Left ventricle myocardium inferior (tissue), 1 donor: ENCODE measurements at regions not wholly inside any gene's neighbourhood (a gene's known extent, or its start where the extent isn't known, plus 50 kb on each side); places are given as distances from the start of the nearest gene placed in this dataset.
A peak's percentile ranks its signal among the peaks of the same experiment; 100 is the strongest.

Experiments used
- DNase-seq: peaks from one replicate; pipeline ENCODE4 v3.0.0-alpha.2; 2020
- H3K27ac ChIP-seq: fragments of 200-600 bp; replicated peaks from 2 replicates; pipeline ENCODE4 v1.8.0; 2021
- H3K27me3 ChIP-seq: fragments of 200-600 bp; 2 replicates; pipeline ENCODE4 v1.8.0; 2021; ENCODE audit warnings: low read depth
- H3K36me3 ChIP-seq: fragments of 200-600 bp; 2 replicates; pipeline ENCODE4 v1.8.0; 2021
- H3K4me1 ChIP-seq: fragments of 200-600 bp; 2 replicates; pipeline ENCODE4 v1.8.0; 2021
- H3K4me3 ChIP-seq: fragments of 200-600 bp; 2 replicates; pipeline ENCODE4 v1.8.0; 2021; ENCODE audit warnings: mild to moderate bottlenecking, moderate library complexity
- H3K9me3 ChIP-seq: fragments of 200-600 bp; replicated peaks from 2 replicates; pipeline ENCODE4 v1.8.0; 2021
- intact Hi-C: fragments of 100-400 bp; cut with micrococcal nuclease; formaldehyde crosslinking; loops from one replicate; pipeline ENCODE4 v1.11.0; 2022
- TF ChIP-seq, protein P1 (sequence below): fragments of 200-600 bp; IDR thresholded peaks from 2 replicates; pipeline ENCODE4 v1.8.0; 2021; ENCODE audit warnings: antibody characterized with exemption, mild to moderate bottlenecking, borderline replicate concordance
- donor health status: DM: no; HTN: yes; CAD: no; lungs with severe emphysema.

DNA sequence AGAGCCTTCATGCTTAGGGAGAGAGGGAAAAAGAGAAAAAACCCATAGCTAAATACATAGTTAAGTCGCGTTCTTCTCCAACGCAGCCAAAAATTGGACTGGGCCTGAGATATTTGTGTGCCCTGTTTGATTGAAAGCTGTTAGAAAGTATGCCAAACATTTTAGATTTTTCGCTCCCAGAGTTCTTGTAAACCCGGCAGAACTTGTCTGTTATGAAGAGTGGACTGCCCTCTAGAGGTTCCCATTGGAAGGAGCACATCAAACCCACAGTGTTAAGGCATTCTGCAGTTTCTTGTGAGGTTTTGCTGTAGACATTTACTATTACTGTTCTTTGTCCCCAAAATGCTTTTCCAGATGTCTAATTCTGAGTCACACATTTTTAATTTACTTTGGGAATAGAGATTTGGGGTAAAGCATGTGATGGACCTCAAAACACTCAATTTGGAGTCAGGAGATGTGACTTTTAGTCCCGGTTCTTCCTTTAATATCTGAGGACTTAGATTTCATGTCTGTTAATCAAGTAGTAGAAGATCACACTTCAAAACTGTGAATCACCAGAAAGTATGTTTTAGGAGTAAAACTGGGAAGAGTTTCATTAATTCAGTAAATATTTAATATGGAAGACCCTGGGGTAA is 96.6 kb downstream of the PCSK1 start:
- Histone ChIP-seq H3K4me1 (peaks cover 38% of the 10 kb centered on the region), H3K4me3 (peak overlapping the region; percentile 6), H3K27ac (peak overlapping the region; percentile 65), H3K27me3 (no peaks in the 10 kb centered on the region), H3K36me3 (no peaks in the 10 kb centered on the region), H3K9me3 (no peaks in the 10 kb centered on the region)
- TF ChIP-seq, protein P1, sequence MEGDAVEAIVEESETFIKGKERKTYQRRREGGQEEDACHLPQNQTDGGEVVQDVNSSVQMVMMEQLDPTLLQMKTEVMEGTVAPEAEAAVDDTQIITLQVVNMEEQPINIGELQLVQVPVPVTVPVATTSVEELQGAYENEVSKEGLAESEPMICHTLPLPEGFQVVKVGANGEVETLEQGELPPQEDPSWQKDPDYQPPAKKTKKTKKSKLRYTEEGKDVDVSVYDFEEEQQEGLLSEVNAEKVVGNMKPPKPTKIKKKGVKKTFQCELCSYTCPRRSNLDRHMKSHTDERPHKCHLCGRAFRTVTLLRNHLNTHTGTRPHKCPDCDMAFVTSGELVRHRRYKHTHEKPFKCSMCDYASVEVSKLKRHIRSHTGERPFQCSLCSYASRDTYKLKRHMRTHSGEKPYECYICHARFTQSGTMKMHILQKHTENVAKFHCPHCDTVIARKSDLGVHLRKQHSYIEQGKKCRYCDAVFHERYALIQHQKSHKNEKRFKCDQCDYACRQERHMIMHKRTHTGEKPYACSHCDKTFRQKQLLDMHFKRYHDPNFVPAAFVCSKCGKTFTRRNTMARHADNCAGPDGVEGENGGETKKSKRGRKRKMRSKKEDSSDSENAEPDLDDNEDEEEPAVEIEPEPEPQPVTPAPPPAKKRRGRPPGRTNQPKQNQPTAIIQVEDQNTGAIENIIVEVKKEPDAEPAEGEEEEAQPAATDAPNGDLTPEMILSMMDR, result peak; percentile 91
- DNase-seq, result no peak
- intact Hi-C loops, result loop anchor here (5.0 kb wide), 1 partner anchor 479 kb away; no protein-coding TSS in a partner anchor

DNA sequence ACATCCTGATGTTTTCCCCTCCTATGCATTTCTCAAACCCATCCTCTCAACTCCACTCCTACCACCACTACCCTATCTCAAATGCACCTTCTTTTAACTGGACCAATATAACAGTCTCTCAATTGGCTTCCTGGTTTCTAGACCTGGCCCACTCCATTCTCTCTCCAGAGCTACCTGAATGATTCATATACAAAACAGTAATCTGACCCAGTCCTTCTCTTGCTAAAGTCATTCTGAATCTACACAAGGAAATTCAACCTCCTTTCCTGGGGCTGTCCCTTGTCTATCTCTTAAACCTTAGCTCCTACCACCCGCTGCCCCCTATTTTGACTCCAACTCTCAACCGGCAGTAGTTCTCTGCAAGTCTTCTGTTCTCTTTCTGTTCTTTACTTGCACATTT is 97.2 kb downstream of the PCSK1 start:
- Histone ChIP-seq H3K4me1 (peaks cover 44% of the 10 kb centered on the region), H3K27ac (peak overlapping the region; percentile 65), H3K36me3 (no peaks in the 10 kb centered on the region), H3K4me3 (peak overlapping the region; percentile 6), H3K9me3 (no peaks in the 10 kb centered on the region), H3K27me3 (no peaks in the 10 kb centered on the region)
- TF ChIP-seq, protein P1, result no peak
- no peak for DNase-seq
- intact Hi-C loops, result loop anchor here (5.0 kb wide), 1 partner anchor 479 kb away; no protein-coding TSS in a partner anchor

DNA sequence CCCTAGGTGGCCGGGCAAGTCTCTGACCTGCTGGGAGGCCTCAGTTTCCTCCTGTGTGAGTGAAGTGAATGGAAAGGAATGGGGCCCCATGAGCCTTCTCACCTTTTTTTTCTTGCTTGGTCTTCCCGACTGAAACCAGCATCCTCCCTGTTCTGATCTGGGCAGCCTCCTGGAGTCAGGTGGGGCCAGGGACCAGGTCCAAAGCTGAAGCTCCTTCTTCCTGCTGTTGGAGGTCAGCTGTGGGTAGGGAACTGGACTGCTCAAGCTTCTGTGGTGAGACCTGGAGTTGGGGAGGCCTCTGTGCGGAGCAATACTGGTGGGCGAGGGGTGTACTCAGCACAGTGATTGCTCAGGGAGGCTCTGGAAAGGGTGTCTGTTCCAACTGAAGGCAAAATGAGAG is 99.7 kb downstream of the PCSK1 start:
- TF ChIP-seq, protein P1, result no peak
- Histone ChIP-seq H3K4me1 (peaks cover 30% of the 10 kb centered on the region), H3K9me3 (no peaks in the 10 kb centered on the region), H3K27ac (peak overlapping the region; percentile 49), H3K4me3 (no peak overlapping the region), H3K36me3 (no peaks in the 10 kb centered on the region), H3K27me3 (no peaks in the 10 kb centered on the region)
- intact Hi-C loops, result no loop called here
- DNase-seq, result no peak

DNA sequence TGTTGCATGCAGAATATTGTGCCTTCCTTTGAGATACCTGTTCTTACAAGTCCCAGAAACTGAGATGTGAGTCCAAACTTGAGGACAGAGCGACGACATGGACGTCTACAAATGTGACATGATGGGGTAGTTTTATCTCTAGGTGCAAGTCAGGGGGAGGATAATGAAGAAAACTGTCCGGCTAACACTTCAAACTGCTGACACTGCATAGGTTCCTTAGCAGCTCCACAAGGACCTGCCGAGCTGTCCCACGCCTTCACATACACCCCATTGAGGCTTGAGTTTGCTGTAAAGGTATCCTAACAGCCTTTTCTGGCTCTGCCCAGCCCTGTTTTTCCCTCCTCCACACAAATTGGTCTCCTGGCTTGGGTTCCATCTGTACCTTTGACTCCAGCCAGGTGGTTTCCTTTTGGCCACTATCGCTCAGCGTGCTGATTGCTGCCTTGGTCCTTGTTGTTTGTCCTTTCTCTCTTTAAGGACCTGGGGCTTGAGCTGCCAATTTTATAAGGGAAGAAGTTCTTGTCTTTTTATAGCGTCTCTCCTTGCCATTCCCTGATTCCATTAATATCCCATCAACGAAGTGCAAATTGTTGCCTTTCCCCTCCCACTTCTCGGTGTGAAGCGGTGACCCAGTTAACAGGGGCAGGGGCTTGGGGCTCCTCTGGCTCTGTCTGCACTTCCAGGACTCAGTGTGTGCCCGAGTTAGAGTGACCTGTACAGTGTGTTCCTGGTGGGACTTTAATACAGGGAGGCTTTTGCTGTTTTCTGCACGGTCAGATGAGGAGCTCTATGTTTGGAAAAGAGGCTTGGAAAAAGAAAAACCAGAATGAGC is 100.3 kb downstream of the PCSK1 start:
- peak overlapping the region; percentile 28 for H3K4me3 ChIP-seq
- H3K27me3 ChIP-seq, result no peaks in the 10 kb centered on the region
- no peaks in the 10 kb centered on the region for H3K36me3 ChIP-seq
- DNase-seq, result no peak
- peaks cover 25% of the 10 kb centered on the region for H3K4me1 ChIP-seq
- H3K9me3 ChIP-seq, result no peaks in the 10 kb centered on the region
- intact Hi-C loops, result no loop called here
- TF ChIP-seq, protein P1, result no peak
- H3K27ac ChIP-seq, result peak overlapping the region; percentile 49

DNA sequence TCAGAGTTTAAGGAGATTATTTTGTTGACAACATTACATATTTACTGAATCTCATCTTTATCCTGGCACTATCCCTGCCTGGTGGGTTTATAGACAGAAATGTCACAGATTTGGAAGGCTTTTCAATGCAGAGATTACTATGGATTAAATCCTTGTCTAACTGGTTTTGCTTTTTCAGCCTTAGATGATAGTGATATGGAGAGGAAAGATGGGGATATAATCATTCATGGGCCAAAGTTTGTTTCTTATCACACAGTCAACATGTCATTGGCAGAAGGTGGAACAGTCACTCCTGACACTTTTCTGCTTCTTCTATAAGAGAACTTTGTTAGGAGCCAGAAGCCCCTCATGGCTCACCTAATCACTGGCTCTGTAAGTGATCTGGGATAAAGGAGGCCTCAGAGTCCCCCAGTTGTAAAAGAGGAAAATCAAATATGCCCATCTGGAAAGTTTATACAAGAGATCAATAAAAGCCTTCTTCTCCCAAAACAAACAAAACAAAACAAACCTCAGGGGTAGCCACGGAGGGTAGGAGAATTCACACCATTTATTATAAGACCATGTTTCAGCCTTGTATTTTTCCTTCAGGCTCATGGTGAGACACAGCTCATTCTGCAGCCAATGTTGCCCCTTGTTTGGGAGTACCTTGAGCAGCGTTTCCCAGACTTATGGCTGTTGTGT is 101.2 kb downstream of the PCSK1 start:
- Histone ChIP-seq H3K36me3 (no peaks in the 10 kb centered on the region), H3K27ac (no peak overlapping the region), H3K4me3 (no peak overlapping the region), H3K4me1 (peaks cover 25% of the 10 kb centered on the region), H3K27me3 (no peaks in the 10 kb centered on the region), H3K9me3 (no peaks in the 10 kb centered on the region)
- TF ChIP-seq, protein P1, result no peak
- intact Hi-C loops, result no loop called here
- DNase-seq, result no peak
